ENCODE measurements at regions not wholly inside any gene's neighbourhood (a gene's known extent, or its start where the extent isn't known, plus 50 kb on each side); places are given as distances from the start of the nearest gene placed in this dataset.

DNA sequence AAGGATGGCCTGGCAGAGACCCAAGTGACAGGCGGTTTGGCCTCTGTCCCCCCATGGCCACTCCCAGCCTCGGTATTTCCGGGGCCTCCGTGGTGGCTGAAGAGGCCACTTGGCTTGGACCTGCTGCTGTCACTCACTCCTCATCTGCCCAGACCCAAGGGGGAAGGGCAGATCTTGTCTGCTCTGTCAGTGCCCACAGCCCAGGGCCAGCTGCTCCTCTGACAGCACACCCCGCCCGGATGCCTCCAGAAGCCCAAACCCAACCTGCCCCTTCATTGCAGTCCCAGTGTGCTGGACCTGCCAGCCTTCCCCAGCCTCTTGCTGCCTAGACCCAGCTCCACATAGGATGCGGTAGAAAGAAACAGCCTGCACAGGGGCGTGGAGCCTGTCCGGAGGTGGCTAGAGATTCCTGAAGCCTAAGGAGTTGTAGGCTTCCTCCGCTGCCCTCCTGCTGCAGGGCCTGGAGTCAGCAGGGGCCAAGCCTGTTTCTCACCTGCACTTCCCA, 52.0 kb downstream of the MAGEF1 start:
- H3K27ac ChIP-seq = no peak overlapping the region
- 60 to 71% methylated on average over 10 of the region's 10 CpGs for WGBS, 2 donors

DNA sequence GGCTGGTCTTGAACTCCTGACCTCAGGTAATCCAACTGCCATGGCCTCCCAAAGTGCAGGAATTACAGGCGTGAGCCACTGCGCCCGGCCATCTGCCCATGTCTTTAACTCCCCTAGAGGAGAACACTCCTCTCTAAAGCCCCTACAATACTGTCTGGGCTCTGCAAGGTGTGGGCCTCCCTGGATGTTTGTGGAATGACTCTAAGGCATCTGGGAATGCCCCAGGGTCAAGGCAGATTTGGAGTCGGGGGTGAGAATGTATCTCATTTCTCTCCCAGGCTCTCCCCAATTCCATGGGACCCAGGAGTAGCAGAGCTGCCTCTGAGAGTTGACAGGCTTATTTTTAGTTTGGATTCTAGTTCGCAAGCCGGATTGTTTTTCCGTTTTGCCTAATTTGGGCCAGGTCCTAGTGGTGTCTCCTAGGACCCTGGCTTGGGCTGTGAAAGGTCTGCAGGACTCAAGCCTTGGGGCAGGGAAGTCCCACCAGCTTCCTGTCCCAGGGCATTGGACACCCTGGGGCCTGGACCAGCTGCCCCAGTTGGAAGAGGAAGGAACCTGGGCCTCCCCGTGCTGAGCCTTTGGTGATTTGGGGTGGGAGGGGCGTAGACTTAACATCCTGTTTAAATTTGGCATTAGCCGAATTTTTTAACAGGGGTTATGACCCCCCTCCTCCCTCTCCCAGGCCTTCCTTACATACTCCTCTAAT, 53.5 kb downstream of the MAGEF1 start:
- DNase-seq (ENCODE audit: low spot score in 2 of 2) = no peak
- TF ChIP-seq EP300 (IDR thresholded peaks at IDR 0.05) = no peak
- no peak for TF ChIP-seq POLR2A (IDR thresholded peaks at IDR 0.05)
- TF ChIP-seq, protein P1, sequence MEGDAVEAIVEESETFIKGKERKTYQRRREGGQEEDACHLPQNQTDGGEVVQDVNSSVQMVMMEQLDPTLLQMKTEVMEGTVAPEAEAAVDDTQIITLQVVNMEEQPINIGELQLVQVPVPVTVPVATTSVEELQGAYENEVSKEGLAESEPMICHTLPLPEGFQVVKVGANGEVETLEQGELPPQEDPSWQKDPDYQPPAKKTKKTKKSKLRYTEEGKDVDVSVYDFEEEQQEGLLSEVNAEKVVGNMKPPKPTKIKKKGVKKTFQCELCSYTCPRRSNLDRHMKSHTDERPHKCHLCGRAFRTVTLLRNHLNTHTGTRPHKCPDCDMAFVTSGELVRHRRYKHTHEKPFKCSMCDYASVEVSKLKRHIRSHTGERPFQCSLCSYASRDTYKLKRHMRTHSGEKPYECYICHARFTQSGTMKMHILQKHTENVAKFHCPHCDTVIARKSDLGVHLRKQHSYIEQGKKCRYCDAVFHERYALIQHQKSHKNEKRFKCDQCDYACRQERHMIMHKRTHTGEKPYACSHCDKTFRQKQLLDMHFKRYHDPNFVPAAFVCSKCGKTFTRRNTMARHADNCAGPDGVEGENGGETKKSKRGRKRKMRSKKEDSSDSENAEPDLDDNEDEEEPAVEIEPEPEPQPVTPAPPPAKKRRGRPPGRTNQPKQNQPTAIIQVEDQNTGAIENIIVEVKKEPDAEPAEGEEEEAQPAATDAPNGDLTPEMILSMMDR (IDR thresholded peaks at IDR 0.05) = no peak
- WGBS, 2 donors = 60 to 74% methylated on average over 9 to 10 of the region's 10 CpGs

More for the DNA sequence above, 52.0 kb downstream of the MAGEF1 start:
- DNase-seq (ENCODE audit: low spot score in 2 of 2) = no peak
- Histone ChIP-seq H3K4me3 (no peak overlapping the region), H3K36me3 (no peaks in the 10 kb centered on the region), H3K4me1 (peaks cover 0 to 30% (median 7%) of the 10 kb centered on the region in 4 donors), H3K27me3 (no peaks in the 10 kb centered on the region), H3K9me3 (no peaks in the 10 kb centered on the region)
- TF ChIP-seq, protein P1 (IDR thresholded peaks at IDR 0.05) = no peak
- no peak for TF ChIP-seq POLR2A (IDR thresholded peaks at IDR 0.05)
- TF ChIP-seq EP300 (IDR thresholded peaks at IDR 0.05) = no peak

DNA sequence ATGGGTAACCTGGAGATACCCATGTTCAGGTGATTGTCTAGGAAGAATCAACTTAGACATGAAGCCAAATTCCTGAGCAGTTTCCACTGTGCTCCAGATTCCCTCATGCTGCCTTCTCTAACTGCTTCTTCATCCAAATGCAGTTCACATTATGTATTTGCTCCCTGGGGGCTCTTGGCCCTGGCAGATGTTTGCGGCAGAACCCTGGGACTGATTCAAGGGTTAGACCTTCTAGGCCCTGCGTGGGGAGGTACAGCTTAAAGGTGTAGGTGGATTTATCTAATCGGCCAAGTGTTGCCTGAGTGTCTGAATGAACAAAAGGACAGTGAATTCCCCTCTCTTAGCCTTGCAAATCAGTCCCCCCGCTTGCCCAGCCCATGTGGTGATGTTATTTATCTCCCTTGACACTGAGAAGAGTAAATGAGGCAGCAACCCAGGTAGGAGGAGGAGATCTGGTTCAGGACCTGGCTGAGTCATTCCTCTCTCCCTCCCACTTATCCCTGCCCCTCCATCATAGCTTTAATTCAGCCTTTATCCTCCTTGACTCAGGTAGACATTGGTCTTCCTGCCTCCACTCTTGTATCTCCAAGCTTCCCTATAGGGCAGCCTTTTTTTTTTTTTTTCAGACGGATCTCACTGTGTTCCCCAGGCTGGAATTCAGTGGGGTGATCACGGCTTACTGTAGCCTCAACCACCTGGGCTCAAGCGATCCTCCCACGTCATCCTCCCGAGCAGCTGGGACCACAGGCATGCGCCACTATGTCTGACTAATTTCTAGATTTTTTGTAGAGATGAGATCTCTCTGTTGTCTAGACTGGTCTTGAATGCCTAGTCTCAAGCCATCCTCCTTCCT, 54.8 kb downstream of the MAGEF1 start:
- H3K9me3 ChIP-seq = no peaks in the 10 kb centered on the region
- H3K27ac ChIP-seq = peak overlapping the region in 1 of 4 donors; percentile 1
- WGBS, 2 donors = 75% methylated on average over 10 of the region's 10 CpGs
- DNase-seq (ENCODE audit: low spot score in 2 of 2) = no peak
- TF ChIP-seq, protein P1 (IDR thresholded peaks at IDR 0.05) = no peak
- TF ChIP-seq POLR2A (IDR thresholded peaks at IDR 0.05) (no peak), EP300 (IDR thresholded peaks at IDR 0.05) (no peak)
- H3K4me1 ChIP-seq = peaks cover 0 to 31% (median 7%) of the 10 kb centered on the region in 4 donors
- H3K36me3 ChIP-seq = no peaks in the 10 kb centered on the region
- no peak overlapping the region for H3K4me3 ChIP-seq
- H3K27me3 ChIP-seq = no peaks in the 10 kb centered on the region

More for the DNA sequence above, 53.5 kb downstream of the MAGEF1 start:
- H3K9me3 ChIP-seq = no peaks in the 10 kb centered on the region
- H3K36me3 ChIP-seq = no peaks in the 10 kb centered on the region
- no peak overlapping the region for H3K4me3 ChIP-seq
- H3K27ac ChIP-seq = peak overlapping the region in 1 of 4 donors; percentile 26
- peaks cover 0 to 30% (median 7%) of the 10 kb centered on the region in 4 donors for H3K4me1 ChIP-seq
- H3K27me3 ChIP-seq = no peaks in the 10 kb centered on the region

DNA sequence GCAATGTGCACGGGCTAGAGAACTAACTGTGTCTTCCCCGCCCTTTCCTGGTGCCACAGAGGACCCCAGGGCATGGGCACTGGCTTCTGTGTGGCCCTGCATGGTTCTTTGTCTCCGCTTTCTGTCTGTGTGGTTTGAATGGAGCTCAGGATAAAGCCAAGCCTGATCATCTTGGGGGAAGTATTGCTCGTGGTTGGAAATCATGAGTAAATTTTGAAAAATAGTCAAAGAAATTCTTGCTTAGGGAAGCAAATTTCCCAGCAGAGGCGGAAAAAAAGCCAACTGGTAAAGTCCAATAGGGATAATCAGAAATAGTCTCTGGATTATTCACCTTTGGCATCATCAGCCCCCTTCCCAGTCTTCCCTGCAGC, 55.4 kb downstream of the MAGEF1 start:
- Histone ChIP-seq H3K4me3 (no peak overlapping the region), H3K9me3 (no peaks in the 10 kb centered on the region), H3K36me3 (no peaks in the 10 kb centered on the region), H3K4me1 (peaks cover 0 to 33% (median 7%) of the 10 kb centered on the region in 4 donors), H3K27ac (peak overlapping the region in 1 of 4 donors; percentile 1), H3K27me3 (no peaks in the 10 kb centered on the region)
- TF ChIP-seq, protein P1 (IDR thresholded peaks at IDR 0.05) = no peak
- no peak for TF ChIP-seq POLR2A (IDR thresholded peaks at IDR 0.05)
- 44 to 52% methylated on average over 5 of the region's 5 CpGs for WGBS, 2 donors
- DNase-seq (ENCODE audit: low spot score in 2 of 2) = no peak

DNA sequence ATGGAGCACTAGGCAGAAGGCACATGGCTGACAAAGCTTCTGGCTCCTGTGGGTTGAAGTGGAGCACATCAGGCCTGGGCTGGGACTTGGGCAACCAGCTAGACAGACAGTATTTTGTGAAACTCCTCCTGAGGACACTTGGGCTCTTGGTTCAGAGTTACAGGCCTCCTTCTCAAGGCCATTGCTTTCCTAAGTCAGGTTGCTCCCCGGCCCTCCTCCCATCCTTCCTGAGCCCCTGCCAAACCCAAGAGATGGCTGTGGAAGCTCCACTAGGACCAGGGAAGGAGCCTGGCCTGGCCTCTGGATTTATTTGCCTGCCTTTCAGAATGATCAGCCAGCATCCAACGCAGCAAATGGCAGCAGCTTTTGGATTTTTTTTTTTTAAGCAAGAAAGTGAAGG, 56.3 kb downstream of the MAGEF1 start:
- DNase-seq (ENCODE audit: low spot score in 2 of 2) = no peak
- peaks cover 0 to 33% (median 7%) of the 10 kb centered on the region in 4 donors for H3K4me1 ChIP-seq
- H3K27me3 ChIP-seq = no peaks in the 10 kb centered on the region
- TF ChIP-seq, protein P1 (IDR thresholded peaks at IDR 0.05) = no peak
- TF ChIP-seq EP300 (IDR thresholded peaks at IDR 0.05) = no peak
- no peak for TF ChIP-seq POLR2A (IDR thresholded peaks at IDR 0.05)
- H3K4me3 ChIP-seq = no peak overlapping the region
- H3K27ac ChIP-seq = no peak overlapping the region
- 78 to 83% methylated on average over 2 of the region's 2 CpGs for WGBS, 2 donors
- no peaks in the 10 kb centered on the region for H3K36me3 ChIP-seq
- no peaks in the 10 kb centered on the region for H3K9me3 ChIP-seq
